ENCODE measurements at regions not wholly inside any gene's neighbourhood (a gene's known extent, or its start where the extent isn't known, plus 50 kb on each side); places are given as distances from the start of the nearest gene placed in this dataset.

- intact Hi-C loops (cut with micrococcal nuclease; ENCODE audit: unreplicated experiment), result no loop called here
- Mint-ChIP-seq H3K27me3 (ENCODE audit: insufficient read depth, unreplicated experiment) (no peaks in the 10 kb centered on the region), H3K9me3 (ENCODE audit: unreplicated experiment) (no peaks in the 10 kb centered on the region), H3K27ac (ENCODE audit: unreplicated experiment) (no peak overlapping the region), H3K36me3 (ENCODE audit: insufficient read depth, unreplicated experiment) (no peaks in the 10 kb centered on the region), H3K4me1 (ENCODE audit: low read depth, unreplicated experiment) (no peaks in the 10 kb centered on the region), H3K4me3 (ENCODE audit: unreplicated experiment) (no peak overlapping the region)
- BruUV-seq (replicated peaks), result no TSS peak
- POLR2A ChIA-PET, result no interaction called here
- Histone ChIP-seq H3K27me3 (replicated peaks; ENCODE audit: control insufficient read depth, insufficient read depth, low read length) (no peaks in the 10 kb centered on the region; the same call in 1 of the 2 replicates), H3K36me3 (ENCODE audit: control insufficient read depth, insufficient read depth, low read length) (no peaks in the 10 kb centered on the region), H3K4me3 (ENCODE audit: low read depth, low read length) (no peak overlapping the region), H3K4me1 (no peaks in the 10 kb centered on the region), H3K9me3 (no peaks in the 10 kb centered on the region)
- TF ChIP-seq CTCF (IDR thresholded peaks at IDR 0.05; ENCODE audit: insufficient read depth in 1 of 2, low read depth in 1 of 2, low read length in 1 of 2, severe bottlenecking in 1 of 2, unreplicated experiment in 1 of 2), result no peak
- CTCF ChIA-PET, result interaction anchor here (1.0 kb wide), 1 partner anchor 507 kb away, joined by 3 read pairs; no protein-coding TSS in a partner anchor
- no peak for DNase-seq
Observed at GRCh38 chr3:69669070-69669469, 70.2 kb upstream of the MITF start.

GRCh38 chr3:69665026-69665737, 74.1 kb upstream of the MITF start:
- CTCF ChIA-PET, result interaction anchor here (0.6 kb wide), 1 partner anchor 504 kb away, joined by 3 read pairs; no protein-coding TSS in a partner anchor
- Mint-ChIP-seq H3K4me3 (ENCODE audit: unreplicated experiment) (no peak overlapping the region), H3K9me3 (ENCODE audit: unreplicated experiment) (no peaks in the 10 kb centered on the region), H3K36me3 (ENCODE audit: insufficient read depth, unreplicated experiment) (no peaks in the 10 kb centered on the region), H3K4me1 (ENCODE audit: low read depth, unreplicated experiment) (no peaks in the 10 kb centered on the region), H3K27ac (ENCODE audit: unreplicated experiment) (no peak overlapping the region), H3K27me3 (ENCODE audit: insufficient read depth, unreplicated experiment) (no peaks in the 10 kb centered on the region)
- Histone ChIP-seq H3K4me3 (ENCODE audit: low read depth, low read length) (no peak overlapping the region), H3K36me3 (ENCODE audit: control insufficient read depth, insufficient read depth, low read length) (no peaks in the 10 kb centered on the region), H3K4me1 (no peaks in the 10 kb centered on the region), H3K9me3 (no peaks in the 10 kb centered on the region), H3K27me3 (replicated peaks; ENCODE audit: control insufficient read depth, insufficient read depth, low read length) (no peaks in the 10 kb centered on the region)
- intact Hi-C loops (cut with micrococcal nuclease; ENCODE audit: unreplicated experiment), result no loop called here
- peak in 1 of 2 experiments; percentile 10 for DNase-seq
- POLR2A ChIA-PET, result no interaction called here
- TF ChIP-seq CTCF (IDR thresholded peaks at IDR 0.05; ENCODE audit: insufficient read depth in 1 of 2, low read depth in 1 of 2, low read length in 1 of 2, severe bottlenecking in 1 of 2, unreplicated experiment in 1 of 2), result no peak
- BruUV-seq (replicated peaks), result no TSS peak

- H3K9me3 ChIP-seq, result peaks cover 3% of the 10 kb centered on the region; the same call in 1 of the 2 replicates
- H3K4me1 ChIP-seq, result no peaks in the 10 kb centered on the region
- Mint-ChIP-seq H3K4me3 (ENCODE audit: unreplicated experiment) (no peak overlapping the region), H3K9me3 (ENCODE audit: unreplicated experiment) (no peaks in the 10 kb centered on the region), H3K27me3 (ENCODE audit: insufficient read depth, unreplicated experiment) (no peaks in the 10 kb centered on the region), H3K36me3 (ENCODE audit: insufficient read depth, unreplicated experiment) (no peaks in the 10 kb centered on the region), H3K4me1 (ENCODE audit: low read depth, unreplicated experiment) (no peaks in the 10 kb centered on the region), H3K27ac (ENCODE audit: unreplicated experiment) (no peak overlapping the region)
- CTCF ChIA-PET, result no interaction called here
- H3K4me3 ChIP-seq (ENCODE audit: low read depth, low read length), result no peak overlapping the region
- intact Hi-C loops (cut with micrococcal nuclease; ENCODE audit: unreplicated experiment), result no loop called here
- no peak for TF ChIP-seq CTCF (IDR thresholded peaks at IDR 0.05; ENCODE audit: insufficient read depth in 1 of 2, low read depth in 1 of 2, low read length in 1 of 2, severe bottlenecking in 1 of 2, unreplicated experiment in 1 of 2)
- no peaks in the 10 kb centered on the region for H3K36me3 ChIP-seq (ENCODE audit: control insufficient read depth, insufficient read depth, low read length)
- DNase-seq, result no peak
- POLR2A ChIA-PET, result no interaction called here
- BruUV-seq (replicated peaks), result no TSS peak
- H3K27me3 ChIP-seq (replicated peaks; ENCODE audit: control insufficient read depth, insufficient read depth, low read length), result no peaks in the 10 kb centered on the region
Observed at GRCh38 chr3:69660631-69661030, 78.6 kb upstream of the MITF start.
